Stomach (tissue), 4 donors: ENCODE measurements at regions not wholly inside any gene's neighbourhood (a gene's known extent, or its start where the extent isn't known, plus 50 kb on each side); places are given as distances from the start of the nearest gene placed in this dataset.

Experiments
- CTCF ChIP-seq, 7 experiments: fragments of 450-650 bp in 4 of 7; fragments of 200-600 bp in 3 of 7; sonication (generic) in 3 of 7; IDR thresholded peaks; one replicate each; pipeline ENCODE4 v1.5.1; 2016 to 2019; ENCODE audit warnings: antibody characterized with exemption in 7 of 7, control low read depth in 2 of 7, mild to moderate bottlenecking in 1 of 7
- POLR2A ChIP-seq, 4 donors: fragments of 450-650 bp; IDR thresholded peaks; one replicate each; pipeline ENCODE4 v1.6.1; 2016; ENCODE audit warnings: antibody characterized with exemption in 4 of 4, control low read depth in 2 of 4, mild to moderate bottlenecking in 1 of 4, moderate library complexity in 1 of 4
- POLR2AphosphoS5 ChIP-seq, 3 donors: sonication (generic); formaldehyde crosslinking; IDR thresholded peaks; one replicate each; pipeline ENCODE4 v1.6.1; 2016; ENCODE audit warnings: antibody characterized with exemption in 3 of 3

DNA sequence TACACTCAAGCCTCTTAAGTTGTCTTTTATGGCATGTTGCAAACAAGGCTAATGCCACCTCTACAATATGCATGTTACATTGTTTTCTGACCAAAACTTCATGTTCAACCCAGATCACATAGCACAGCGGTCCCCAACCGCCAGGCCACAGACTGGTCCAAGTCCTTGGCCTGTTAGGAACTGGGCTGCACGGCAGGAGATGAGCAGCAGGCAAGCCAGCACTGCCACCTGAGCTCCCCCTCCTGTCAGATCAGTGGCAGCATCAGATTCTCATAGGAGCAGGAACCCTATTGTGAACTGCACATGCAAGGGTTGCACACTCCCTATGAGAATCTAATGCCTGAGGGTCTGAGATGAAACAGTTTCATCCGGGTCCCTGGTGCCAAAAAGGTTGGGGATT, 324.8 kb upstream of the CHAC2 start:
- TF ChIP-seq CTCF (IDR thresholded peaks at IDR 0.05) (no peak), POLR2A (IDR thresholded peaks at IDR 0.05) (no peak), POLR2AphosphoS5 (IDR thresholded peaks at IDR 0.05) (no peak)
